ENCODE measurements at regions not wholly inside any gene's neighbourhood (a gene's known extent, or its start where the extent isn't known, plus 50 kb on each side); places are given as distances from the start of the nearest gene placed in this dataset.
"Not testable (repeated sequence)": the region's sequence is repeated elsewhere in the genome, so short reads cannot be mapped to it uniquely, and the experiment has no call there.

DNA sequence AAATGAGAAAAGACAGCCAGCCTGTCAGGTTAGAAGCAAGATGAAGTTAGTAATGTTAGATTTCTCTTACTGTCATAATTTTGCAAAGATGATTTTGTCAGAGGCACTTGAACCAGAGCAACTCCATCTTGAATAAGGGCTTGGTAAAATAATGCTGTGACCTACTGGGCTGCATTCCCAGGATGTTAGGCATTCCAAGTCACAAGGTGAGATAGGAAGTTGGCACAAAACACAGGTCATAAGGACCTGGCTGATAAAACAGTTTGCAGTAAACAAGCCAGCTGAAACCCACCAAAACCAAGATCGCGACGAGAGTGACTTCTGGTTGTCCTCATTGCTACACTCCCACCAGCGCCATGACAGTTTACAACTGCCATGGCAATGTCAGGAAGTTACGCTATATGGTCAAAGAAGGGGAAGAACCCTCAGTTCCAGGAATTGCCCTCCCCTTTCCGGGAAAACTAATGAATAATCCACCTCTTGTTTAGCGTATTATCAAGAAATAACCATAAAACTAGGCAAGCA, 1313.5 kb upstream of the TMEM132C start:
- DNase-seq, result no peak

DNA sequence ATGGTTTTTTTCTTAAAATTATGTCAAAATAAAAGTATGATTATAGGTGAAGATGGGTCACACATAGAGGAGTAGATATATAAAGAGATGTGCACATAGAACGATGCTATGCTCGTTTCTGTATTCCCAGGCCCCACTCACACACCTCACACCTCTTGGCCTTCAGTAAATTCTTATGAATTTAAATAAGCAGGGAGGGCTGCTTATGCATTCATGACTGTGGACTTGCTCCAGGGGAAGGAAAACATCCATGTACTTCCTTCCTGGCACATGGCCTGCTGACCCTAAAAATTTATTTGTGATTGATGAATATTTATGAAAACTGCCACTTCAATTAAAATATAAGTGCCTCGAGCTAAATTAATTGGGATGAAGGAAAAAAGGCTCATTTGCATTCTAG, 1306.7 kb upstream of the TMEM132C start:
- DNase-seq, result no peak

DNA sequence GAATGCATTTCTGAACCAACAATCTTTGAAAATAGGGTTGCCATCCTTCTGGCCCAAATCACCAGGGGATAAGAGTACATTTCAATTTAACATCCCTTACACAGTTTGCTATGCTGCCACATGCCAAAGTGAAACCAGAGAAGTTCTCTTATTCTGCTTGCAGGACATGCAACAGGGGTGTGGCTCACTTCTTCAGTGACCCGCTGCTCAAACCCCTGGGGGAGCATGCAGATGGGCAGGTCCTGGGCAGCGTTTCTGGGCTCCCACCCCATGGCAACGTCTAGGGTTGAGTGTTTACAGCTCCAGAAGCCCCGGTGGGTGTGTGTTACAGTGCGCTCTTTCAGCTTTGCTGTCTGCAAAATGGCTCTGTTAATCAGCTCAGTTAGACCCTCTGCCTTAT, 1306.3 kb upstream of the TMEM132C start:
- no peak for DNase-seq

DNA sequence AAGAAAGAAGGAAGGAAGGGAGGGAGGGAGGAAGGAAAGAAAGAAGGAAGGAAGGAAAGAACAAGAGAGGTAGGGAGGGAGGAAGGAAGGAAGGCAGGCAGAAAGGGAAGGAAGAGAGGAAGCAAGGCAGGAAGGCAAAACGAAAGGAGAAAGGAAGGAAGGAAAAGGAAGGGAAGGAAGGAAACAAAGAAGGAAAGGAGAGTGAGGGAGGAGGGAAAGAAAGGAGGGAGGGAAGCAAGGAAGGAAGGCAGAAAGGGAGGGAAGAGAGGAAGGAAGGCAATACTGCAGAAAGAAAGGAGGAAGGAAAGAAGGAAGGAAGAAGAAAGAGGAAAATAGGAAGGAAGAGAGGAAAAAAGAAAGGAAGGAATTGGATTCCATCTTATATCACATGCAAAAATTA, 1303.1 kb upstream of the TMEM132C start:
- no peak for DNase-seq

DNA sequence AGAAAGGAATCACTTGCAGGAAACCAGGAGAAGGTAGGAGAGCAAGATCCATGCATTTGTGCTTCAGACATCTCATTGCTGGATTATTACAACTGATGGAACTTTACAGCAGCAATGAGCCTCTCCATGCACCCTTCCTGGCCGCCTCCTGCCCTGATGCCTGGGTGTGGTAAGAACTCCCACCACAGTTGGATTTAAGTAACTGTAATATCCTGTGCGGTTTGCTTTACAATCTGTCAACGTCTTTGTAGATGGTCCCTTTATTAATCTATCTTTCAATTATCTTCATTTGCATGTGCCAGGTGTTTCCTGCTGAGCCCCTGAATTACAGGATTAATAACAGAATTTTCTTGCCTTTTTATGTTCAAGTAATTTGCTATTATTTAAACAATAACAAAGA, 1300.5 kb upstream of the TMEM132C start:
- no peak for DNase-seq

DNA sequence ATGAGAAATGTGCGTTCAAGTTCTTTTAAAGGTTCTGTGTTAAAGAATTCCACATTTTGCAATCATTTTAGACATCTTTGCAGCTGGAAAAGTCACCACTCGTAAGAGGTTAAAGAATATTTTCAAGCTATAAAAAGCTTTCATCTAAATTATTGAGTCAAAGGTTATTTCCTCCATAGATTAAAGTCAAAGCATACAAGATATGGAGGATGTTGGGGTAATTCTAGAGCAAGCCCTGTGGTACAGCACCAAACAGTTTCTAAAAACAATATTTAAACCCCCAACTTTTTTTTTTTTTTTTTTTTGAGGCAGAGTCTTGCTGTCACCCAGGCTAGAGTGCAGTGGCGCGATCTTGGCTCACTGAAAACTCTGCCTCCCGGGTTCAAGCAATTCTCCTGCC, 1299.8 kb upstream of the TMEM132C start:
- DNase-seq, result no peak

DNA sequence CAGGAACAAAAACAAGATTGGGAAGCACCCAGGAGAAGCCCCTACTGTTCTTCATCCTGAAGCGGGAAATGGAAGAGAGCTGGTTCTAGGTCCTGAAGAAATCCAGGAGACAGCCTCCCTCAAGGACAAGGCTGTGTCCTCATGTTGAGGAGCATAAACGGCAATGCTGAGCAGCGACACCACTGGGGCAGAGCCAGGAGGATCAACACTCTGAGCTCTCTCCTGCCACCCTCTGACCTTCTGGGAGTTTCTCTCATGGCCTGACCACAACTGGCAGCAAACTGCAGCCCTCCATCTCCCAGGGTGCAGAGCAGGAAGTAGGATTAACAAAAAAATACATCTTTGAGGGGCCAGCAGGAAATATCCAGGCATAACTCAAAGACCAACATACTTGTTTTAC, 1292.2 kb upstream of the TMEM132C start:
- DNase-seq, result no peak

DNA sequence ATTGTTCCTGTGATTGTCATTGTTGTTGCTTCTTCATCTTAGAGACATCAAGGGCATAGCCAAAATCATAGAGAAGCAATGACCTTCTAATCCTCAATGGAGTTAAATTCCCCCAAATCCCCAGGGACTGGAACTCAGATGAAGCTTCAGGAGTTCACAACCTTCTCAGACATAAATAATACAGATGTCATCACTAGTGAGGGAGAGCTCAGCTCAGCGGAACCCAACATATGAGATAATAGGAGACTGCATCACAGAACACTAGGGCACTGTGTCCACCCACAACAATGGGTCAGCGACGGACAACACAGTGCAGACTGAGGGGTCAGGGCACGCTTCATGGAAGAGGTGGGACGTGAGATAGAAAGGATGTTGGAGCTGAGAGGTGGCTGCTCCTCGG, 1290.4 kb upstream of the TMEM132C start:
- DNase-seq, result no peak

DNA sequence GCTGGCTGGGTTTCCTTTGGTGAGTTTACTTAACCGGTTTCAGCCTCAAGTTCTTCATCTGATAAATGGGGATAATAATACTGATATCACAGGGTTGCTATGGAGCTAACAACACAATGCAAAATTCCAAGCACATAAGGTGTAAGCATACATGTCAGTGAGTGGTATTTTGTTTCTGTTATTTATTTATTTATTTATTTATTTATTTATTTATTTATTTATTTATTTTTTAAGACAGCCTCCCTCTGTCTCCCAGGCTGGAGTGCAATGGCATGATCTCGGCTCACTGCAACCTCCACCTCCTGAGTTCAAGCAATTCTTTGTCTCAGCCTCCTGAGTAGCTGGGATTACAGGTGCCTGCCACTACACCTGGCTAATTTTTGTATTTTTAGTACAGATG, 1287.4 kb upstream of the TMEM132C start:
- DNase-seq, result not testable (repeated sequence)

DNA sequence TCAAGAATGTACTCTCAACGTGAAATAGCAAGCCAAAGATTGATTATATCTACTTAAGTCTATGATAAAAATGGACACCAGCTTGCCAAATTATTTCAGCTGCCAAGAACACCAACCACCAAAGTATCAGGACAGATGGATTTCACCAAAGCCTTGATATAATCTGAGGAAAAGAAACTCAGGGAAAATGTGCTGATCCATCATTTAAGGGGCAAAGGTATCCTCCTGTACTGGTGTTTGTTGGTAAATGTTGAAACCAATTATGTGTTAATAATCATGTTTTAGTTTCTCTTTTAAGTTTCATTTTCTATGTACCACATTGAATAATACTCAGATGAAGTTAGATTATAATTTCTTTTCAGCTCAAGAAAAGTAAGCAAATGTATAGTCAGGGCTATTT, 1284.3 kb upstream of the TMEM132C start:
- DNase-seq, result no peak

DNA sequence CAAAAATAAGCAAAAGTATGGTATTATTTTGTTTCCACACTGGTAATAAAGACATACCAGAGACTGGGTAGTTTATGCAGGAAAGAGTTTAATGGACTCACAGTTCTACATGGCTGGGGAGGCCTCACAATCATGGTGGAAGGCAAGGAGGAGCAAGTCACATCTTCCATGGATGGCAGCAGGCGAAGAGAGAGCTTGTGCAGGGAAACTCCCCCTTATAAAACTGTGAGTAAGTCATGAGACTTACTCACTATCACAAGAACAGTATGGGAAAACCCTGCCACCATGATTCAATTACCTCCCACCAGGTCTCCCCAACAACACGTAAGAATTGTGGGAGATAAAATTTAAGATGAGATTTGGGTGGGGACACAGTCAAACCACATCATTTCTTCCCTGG, 1283.2 kb upstream of the TMEM132C start:
- DNase-seq, result not testable (repeated sequence)

DNA sequence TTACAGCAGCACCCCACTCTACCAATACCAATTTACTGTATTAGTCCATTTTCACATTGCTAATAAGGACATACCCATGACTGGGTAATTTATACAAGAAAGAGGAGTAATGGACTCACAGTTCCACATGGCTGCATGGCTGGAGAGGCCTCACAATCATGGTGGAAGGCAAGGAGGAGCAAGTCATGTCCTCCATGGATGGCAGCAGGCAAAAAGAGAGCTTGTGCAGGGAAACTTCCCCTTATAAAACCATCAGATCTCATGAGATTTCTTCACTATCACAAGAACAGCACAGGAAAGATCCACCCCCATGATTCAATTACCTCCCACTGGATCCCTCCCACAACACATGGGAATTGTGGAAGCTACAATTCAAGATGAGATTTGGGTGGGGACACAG, 1281.3 kb upstream of the TMEM132C start:
- DNase-seq, result not testable (repeated sequence)

DNA sequence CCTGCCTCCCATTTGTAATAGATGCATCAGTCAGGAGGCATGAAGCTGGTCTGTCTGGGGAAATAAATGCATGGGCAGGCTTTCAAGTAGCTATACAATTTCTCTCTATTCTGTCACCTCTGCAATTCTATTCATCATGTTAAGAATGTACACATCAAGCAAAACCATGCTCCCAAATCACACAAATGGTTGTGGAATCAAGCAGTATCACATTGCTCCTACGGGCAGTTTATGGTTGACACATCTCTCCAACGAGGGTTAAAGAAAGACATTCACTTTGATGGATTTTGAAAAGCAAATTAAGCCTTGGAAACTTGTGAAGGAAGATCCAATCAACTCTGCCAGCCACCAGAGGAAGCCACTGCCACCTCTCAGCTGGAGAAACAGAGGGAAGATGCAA, 1277.4 kb upstream of the TMEM132C start:
- no peak for DNase-seq

DNA sequence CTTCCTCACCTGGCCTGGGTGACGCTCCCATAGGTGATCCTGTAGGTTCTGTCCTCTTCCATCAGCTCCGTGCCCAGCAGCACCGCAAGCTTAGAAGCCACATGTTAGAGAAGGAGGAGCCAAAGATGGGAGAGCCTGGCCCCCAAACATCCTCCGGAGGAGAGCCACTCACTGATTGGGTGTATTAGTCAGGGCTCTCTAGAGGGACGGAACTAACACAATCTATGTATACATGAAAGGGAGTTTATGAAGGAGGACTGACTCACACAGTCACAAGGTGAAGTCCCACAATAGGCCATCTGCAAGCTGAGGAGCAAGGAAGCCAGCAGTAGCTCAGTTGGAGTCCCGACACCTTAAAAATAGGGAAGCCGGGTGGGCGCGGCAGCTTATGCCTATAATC, 1273.1 kb upstream of the TMEM132C start:
- no peak for DNase-seq

DNA sequence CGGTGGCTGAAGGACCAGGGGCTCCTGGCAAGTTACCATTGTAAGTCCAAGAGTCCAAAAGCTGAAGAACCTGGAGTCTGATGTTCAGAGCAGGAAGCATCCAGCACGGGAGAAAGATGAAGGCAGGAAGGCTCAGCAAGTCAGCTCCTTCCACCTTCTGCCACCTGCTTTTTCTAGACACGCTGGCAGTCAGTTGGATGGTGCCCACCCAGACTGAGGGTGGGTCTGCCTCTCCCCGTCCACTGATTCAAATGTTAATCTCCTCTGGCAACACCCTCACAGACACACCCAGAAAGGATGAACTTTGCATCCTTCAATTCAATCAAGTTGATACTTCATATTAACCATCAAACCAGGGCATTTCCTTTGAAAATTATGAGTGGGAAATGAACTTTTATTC, 1272.4 kb upstream of the TMEM132C start:
- DNase-seq, result no peak

DNA sequence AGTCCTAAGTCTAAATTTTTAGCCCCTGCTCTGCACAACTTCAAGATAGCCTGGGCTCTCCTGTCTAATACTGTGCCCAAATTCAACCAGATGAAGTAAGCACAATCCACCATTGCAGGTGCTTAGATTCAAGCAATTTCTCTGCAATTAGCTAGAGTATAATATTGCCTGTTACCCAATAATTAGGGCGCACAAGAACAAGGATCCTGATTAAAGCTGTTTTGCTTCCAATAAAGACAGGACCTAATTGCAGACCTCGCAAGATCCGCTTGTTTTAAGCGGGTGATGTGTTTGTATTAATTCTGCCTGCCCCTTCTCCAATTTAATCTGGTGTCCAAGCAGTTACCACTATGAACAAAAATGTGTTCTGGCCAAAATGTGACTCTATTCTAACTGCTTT, 1268.9 kb upstream of the TMEM132C start:
- DNase-seq, result no peak

DNA sequence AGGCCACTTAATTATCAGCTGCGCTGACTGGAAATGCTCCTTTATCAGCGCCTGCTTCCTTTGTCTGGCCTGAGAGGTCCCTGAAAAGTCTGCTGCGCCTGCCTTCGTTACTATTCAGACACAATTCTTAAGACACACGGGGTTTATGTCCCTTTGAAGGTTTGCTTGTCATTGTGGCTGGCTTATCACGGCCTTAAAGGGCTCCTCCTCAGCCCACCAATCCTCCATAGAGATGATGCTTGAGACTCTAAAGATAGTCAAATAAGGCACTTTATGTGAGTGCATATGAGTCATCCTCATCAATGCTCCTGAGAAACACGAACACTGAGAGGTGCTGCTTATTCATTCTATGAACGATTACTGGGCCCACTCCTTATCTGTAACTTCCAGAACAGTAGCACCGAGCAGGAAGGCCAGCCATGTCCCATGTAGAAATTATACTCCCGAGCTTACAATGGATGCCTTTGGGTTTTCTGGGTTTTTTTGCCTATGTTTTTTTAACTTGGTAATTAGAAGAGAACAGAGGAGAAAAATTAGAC, 1268.2 kb upstream of the TMEM132C start:
- no peak for DNase-seq

DNA sequence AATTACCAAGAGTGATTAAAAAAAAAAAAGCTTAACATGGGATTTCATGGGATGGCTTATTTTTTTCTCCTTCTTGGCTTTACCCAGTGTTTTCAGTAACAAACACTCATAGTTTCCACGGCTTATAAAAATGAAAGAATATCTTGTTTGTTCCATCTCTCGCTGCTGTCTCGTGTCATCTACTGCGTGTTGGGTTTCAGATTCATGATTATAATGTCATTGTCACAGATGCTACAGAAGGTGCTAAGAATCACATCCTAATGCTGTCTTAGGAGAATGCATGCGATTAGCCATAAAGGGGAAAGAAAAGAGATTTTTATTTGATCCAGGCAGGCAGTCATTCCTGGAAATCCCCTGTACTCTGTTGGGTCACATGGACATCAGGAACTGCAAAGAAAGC, 1267.6 kb upstream of the TMEM132C start:
- no peak for DNase-seq

DNA sequence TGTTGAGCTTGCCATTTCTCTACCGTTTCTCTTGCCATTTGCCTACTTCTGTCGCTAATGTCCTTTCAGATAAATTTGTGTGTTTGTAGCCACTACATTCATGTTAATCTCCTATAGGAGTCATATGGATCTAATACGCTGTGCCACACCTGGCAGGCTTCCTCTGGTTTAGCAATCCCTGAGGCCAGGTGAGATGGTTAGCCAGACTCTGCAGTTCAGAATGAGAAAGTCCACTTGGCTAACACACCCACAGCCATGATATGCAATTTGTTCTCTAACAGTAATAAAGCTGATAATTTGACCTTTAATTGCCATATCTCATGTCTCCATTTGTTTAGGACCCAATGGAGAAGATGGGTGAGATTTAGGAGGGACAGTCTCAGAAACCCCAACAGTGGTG, 1261.6 kb upstream of the TMEM132C start:
- no peak for DNase-seq

DNA sequence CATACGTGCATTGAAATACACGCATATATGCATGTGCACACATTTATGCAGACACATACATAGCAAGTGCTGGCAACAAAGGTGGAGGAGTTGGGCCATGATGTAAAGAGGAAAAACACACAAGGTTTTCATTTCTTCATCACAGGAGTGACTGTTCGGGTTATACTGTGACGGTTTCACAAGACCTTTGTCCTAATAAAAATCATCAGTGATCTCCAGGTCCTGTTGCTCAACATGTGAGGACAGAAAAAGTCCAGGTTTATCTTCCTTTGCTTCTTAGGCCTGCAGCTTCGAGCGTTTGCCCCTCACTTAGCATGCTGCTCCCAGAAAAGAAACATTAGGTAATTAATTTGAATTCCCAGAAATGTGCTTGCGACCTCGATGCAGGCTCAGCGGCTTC, 1260.0 kb upstream of the TMEM132C start:
- DNase-seq, result no peak

DNA sequence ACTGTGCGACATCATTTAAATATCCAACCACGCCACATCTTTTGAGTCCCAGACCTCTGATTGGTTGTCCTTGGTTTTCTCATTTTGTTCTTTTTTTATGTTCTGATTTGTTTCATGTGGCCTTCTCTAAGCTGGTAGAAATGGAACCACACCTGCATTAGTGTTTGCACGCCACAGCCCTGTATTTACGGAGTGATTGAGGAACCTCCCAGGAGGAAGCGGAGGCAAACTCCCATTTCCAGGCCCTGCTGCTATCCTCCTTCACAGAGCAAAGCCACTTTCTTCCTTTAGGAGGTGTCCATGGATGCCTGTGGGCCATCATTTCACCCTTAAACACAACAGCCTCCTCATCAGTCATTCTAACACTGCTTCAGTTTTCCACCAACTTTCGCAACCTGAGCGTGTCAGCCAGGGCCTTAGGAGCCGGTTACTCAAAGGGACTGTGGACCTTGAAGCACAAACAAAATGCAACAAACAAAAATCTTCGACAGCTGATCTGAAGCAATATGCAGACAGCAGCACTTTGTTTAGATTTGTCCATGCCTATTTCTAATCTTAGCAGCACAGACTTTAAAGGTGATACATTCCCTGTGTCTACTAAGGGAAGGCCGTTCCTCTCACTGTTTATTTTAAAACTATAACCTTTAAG, 1258.1 kb upstream of the TMEM132C start:
- DNase-seq, result no peak

DNA sequence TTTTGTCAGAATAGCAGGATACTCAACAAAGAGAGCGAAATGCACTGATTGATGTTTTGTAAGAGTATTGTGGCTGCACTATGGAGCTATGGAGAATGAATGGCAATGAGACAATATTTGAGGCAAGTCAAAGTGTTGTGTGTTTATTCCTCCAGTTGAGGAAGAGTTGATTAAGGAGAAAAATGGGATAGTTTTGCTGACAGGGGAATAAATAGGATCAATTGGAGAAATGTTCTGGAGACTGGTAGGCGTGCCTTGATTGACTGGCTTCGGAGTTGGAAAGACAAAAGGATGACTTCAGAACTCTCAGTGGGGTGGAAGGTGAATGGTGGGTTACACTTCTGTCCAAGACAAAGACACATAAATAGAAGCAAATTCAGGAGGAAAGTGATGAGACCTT, 1254.9 kb upstream of the TMEM132C start:
- DNase-seq, result no peak

DNA sequence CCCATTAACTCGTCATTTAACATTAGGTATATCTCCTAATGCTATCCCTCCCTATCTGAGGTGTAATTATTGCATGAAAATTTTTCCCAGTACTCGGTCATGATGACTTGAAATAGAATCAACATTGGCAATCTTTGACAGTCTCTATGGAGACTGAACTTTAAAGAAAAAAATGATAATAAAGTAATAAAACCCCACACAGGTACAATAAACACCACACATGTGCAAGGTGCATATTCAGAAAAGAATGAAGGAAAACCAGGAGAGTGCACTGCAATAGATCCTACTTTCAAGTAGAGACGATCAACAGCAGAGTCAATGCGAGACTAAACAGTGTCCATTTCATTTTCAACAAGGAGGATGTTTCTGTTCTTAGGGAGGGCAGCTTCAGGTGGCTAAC, 1253.8 kb upstream of the TMEM132C start:
- no peak for DNase-seq

DNA sequence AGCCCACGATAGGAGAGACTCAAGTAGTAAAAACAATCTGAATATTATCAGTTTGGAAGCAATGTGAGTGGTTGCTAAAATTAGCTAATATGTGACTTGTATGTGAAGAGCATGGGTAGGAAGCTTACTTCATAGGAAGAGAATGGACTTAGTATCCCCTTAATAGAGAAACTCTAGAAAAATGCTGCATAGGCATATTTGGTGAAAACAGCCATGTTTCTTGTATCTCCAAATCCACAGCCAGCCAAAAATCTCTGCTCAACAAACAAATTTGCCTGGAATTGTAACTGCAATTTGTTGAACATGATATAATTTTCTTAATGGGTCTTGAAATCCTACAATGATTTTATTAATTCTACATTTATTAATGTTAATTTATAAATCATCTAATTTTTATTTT, 1252.9 kb upstream of the TMEM132C start:
- no peak for DNase-seq

DNA sequence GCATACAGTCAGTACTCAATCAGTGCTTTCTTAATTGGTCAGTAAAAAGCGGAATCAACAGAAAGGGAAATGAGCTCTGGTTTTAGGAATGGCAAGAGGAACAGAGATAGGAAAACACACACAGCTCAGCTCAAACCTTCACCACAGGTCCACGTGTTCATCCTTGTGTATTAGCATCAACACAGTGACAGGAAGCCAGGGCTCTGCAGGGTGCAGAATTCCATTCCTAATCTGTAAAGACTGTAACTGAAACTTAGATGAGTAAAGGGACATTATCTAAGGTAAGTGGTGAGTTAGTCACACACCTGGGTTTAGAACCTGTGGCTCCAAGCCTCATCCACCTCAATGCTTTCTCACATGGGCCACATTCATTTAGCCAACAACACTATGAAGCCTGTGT, 1242.2 kb upstream of the TMEM132C start:
- no peak for DNase-seq
